ENCODE measurements at regions not wholly inside any gene's neighbourhood (a gene's known extent, or its start where the extent isn't known, plus 50 kb on each side); places are given as distances from the start of the nearest gene placed in this dataset.

GRCh38 chr4:136306361-136306760, 1225.9 kb downstream of the PCDH18 start:
- no peak for ATAC-seq
- Histone ChIP-seq H3K4me1 (ENCODE audit: control insufficient read depth, insufficient read depth, low read length) (no peaks in the 10 kb centered on the region), H3K36me3 (ENCODE audit: control insufficient read depth, insufficient read depth, low read length) (no peaks in the 10 kb centered on the region), H3K9me3 (ENCODE audit: control insufficient read depth, insufficient read depth, low read depth, low read length) (no peaks in the 10 kb centered on the region), H3K27me3 (ENCODE audit: control insufficient read depth, insufficient read depth, low read length) (no peaks in the 10 kb centered on the region), H3K27ac (ENCODE audit: low read length) (no peak overlapping the region), H3K4me3 (ENCODE audit: low read depth in 2 of 2, low read length in 2 of 2) (no peak overlapping the region)
- BruUV-seq (replicated peaks), result no TSS peak
- in situ Hi-C loops (cut with HindIII; ENCODE audit: low pct_unique_long_range_greater_than_20kb, low sequenced_read_pairs), result no loop called here
- TF ChIP-seq CTCF (IDR thresholded peaks at IDR 0.05) (no peak), POLR2AphosphoS5 (IDR thresholded peaks at IDR 0.05; ENCODE audit: low read depth, low read length) (no peak), SIN3A (IDR thresholded peaks at IDR 0.05; ENCODE audit: borderline replicate concordance, insufficient read depth, low read depth, low read length) (no peak), TCF7L2 (IDR thresholded peaks at IDR 0.05; ENCODE audit: low read depth, low read length) (no peak), REST (IDR thresholded peaks at IDR 0.05; ENCODE audit: insufficient read depth in 1 of 2, low read depth in 2 of 2, low read length in 1 of 2) (no peak)
- no peak for DNase-seq (ENCODE audit: low read depth, low spot score)
- intact Hi-C loops (cut with micrococcal nuclease; ENCODE audit: unreplicated experiment), result no loop called here
- POLR2A ChIA-PET, result no interaction called here
- CTCF ChIA-PET, result no interaction called here

GRCh38 chr4:136302566-136302965, 1229.7 kb downstream of the PCDH18 start:
- in situ Hi-C loops (cut with HindIII; ENCODE audit: low pct_unique_long_range_greater_than_20kb, low sequenced_read_pairs) (no loop called here), intact Hi-C loops (cut with micrococcal nuclease; ENCODE audit: unreplicated experiment) (no loop called here)
- Histone ChIP-seq H3K27ac (ENCODE audit: low read length) (no peak overlapping the region), H3K4me1 (ENCODE audit: control insufficient read depth, insufficient read depth, low read length) (no peaks in the 10 kb centered on the region), H3K36me3 (ENCODE audit: control insufficient read depth, insufficient read depth, low read length) (no peaks in the 10 kb centered on the region), H3K27me3 (ENCODE audit: control insufficient read depth, insufficient read depth, low read length) (no peaks in the 10 kb centered on the region), H3K9me3 (ENCODE audit: control insufficient read depth, insufficient read depth, low read depth, low read length) (no peaks in the 10 kb centered on the region), H3K4me3 (ENCODE audit: low read depth in 2 of 2, low read length in 2 of 2) (no peak overlapping the region)
- ChIA-PET CTCF (no interaction called here), POLR2A (no interaction called here)
- TF ChIP-seq REST (IDR thresholded peaks at IDR 0.05; ENCODE audit: insufficient read depth in 1 of 2, low read depth in 2 of 2, low read length in 1 of 2) (no peak), TCF7L2 (IDR thresholded peaks at IDR 0.05; ENCODE audit: low read depth, low read length) (no peak), SIN3A (IDR thresholded peaks at IDR 0.05; ENCODE audit: borderline replicate concordance, insufficient read depth, low read depth, low read length) (no peak), CTCF (IDR thresholded peaks at IDR 0.05) (no peak), POLR2AphosphoS5 (IDR thresholded peaks at IDR 0.05; ENCODE audit: low read depth, low read length) (no peak)
- no TSS peak for BruUV-seq (replicated peaks)
- DNase-seq (ENCODE audit: low read depth, low spot score) (no peak), ATAC-seq (no peak)

Measured in Panc1 (cell line).